Calu3 (cell line): ENCODE measurements at regions not wholly inside any gene's neighbourhood (a gene's known extent, or its start where the extent isn't known, plus 50 kb on each side); places are given as distances from the start of the nearest gene placed in this dataset.

Experiments
- BruUV-seq: library from RNA; stranded (reverse); fragments of 400-500 nt; replicated peaks from 2 replicates; lab custom pipeline; 2021; lab: Mats Ljungman, UMichigan
- CTCF ChIA-PET: fragments of 300-600 bp; sonication (Branson Sonifier 250); formaldehyde crosslinking; loops from one replicate; lab custom pipeline; 2022; ENCODE audit warnings: antibody characterized with exemption; lab: Charles Lee
- DNase-seq: peaks from one replicate; pipeline ENCODE4 v3.0.0; 2022
- H3K27ac Mint-ChIP-seq: one replicate; pipeline ENCODE4 v1.8.0; 2022; ENCODE audit warnings: mixed read lengths; ENCODE audit not compliant: unreplicated experiment
- H3K27me3 Mint-ChIP-seq: one replicate; pipeline ENCODE4 v1.8.0; 2022; ENCODE audit warnings: mixed read lengths; ENCODE audit not compliant: unreplicated experiment
- H3K36me3 Mint-ChIP-seq: one replicate; pipeline ENCODE4 v1.8.0; 2022; ENCODE audit warnings: mild to moderate bottlenecking, moderate library complexity, mixed read lengths; ENCODE audit not compliant: insufficient read depth, unreplicated experiment
- H3K4me1 Mint-ChIP-seq: one replicate; pipeline ENCODE4 v1.8.0; 2022; ENCODE audit warnings: mild to moderate bottlenecking, low read depth, mixed read lengths; ENCODE audit not compliant: unreplicated experiment
- H3K4me3 Mint-ChIP-seq: one replicate; pipeline ENCODE4 v1.8.0; 2022; ENCODE audit warnings: mild to moderate bottlenecking, low read depth, moderate library complexity, mixed read lengths; ENCODE audit not compliant: unreplicated experiment
- H3K9me3 Mint-ChIP-seq: one replicate; pipeline ENCODE4 v1.8.0; 2022; ENCODE audit warnings: low read depth, mixed read lengths; ENCODE audit not compliant: unreplicated experiment
- intact Hi-C: fragments of 100-400 bp; cut with micrococcal nuclease; formaldehyde crosslinking; loops from one replicate; pipeline ENCODE4 v1.10.0; 2022; ENCODE audit not compliant: unreplicated experiment
- TF ChIP-seq, protein P1 (sequence below): fragments of 200-600 bp; IDR thresholded peaks from one replicate; pipeline ENCODE4 v1.8.0; 2022; ENCODE audit warnings: antibody characterized with exemption; ENCODE audit not compliant: unreplicated experiment

DNA sequence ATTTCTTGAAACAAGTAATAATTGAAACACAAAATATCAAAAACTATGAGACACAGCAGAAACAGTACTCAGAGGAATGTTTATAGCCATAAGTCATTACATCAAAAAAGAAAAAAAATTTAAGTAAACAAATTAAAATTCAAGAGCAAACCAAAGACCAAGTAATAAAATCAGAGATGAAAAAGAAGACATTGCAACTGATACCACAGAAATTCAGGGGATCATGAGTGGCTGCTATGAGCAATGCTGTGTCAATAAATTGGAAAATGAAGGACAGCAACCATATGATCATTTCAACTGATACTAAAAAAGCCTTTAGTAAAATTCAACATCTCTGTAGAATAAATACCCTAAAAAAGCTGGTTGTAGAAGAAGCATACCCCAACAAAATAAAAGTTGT, 644.1 kb upstream of the BCHE start:
- intact Hi-C loops: no loop called here
- Mint-ChIP-seq H3K4me3 (no peak overlapping the region), H3K9me3 (peaks cover 5% of the 10 kb centered on the region), H3K27me3 (no peaks in the 10 kb centered on the region), H3K4me1 (no peaks in the 10 kb centered on the region), H3K36me3 (no peaks in the 10 kb centered on the region), H3K27ac (no peak overlapping the region)
- DNase-seq: no peak
- BruUV-seq: no TSS peak
- TF ChIP-seq, protein P1, sequence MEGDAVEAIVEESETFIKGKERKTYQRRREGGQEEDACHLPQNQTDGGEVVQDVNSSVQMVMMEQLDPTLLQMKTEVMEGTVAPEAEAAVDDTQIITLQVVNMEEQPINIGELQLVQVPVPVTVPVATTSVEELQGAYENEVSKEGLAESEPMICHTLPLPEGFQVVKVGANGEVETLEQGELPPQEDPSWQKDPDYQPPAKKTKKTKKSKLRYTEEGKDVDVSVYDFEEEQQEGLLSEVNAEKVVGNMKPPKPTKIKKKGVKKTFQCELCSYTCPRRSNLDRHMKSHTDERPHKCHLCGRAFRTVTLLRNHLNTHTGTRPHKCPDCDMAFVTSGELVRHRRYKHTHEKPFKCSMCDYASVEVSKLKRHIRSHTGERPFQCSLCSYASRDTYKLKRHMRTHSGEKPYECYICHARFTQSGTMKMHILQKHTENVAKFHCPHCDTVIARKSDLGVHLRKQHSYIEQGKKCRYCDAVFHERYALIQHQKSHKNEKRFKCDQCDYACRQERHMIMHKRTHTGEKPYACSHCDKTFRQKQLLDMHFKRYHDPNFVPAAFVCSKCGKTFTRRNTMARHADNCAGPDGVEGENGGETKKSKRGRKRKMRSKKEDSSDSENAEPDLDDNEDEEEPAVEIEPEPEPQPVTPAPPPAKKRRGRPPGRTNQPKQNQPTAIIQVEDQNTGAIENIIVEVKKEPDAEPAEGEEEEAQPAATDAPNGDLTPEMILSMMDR: no peak
- CTCF ChIA-PET: no interaction called here

DNA sequence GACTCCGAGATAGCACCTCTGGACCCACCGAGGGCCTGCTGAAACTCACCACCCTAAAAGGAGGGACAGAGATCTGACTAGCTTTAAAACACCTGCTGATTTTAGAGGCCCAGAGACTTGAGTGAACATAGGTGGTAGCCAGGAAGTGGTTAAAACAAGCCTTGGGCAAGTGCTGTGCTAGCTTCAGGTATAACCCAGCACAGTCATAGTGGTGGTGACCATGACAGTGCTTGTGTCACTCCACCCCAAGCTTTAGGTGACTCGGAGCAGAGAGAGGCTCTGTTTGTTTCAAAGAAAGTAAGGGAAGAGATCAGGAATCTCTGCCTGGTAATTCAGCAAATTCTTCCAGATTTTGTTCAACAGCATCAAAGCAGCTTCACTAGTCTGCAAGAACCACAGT, 641.1 kb upstream of the BCHE start:
- CTCF ChIA-PET: no interaction called here
- Mint-ChIP-seq H3K4me1 (no peaks in the 10 kb centered on the region), H3K4me3 (no peak overlapping the region), H3K9me3 (peaks cover 3% of the 10 kb centered on the region), H3K36me3 (no peaks in the 10 kb centered on the region), H3K27ac (no peak overlapping the region), H3K27me3 (no peaks in the 10 kb centered on the region)
- no TSS peak for BruUV-seq
- intact Hi-C loops: no loop called here
- no peak for DNase-seq
- TF ChIP-seq, protein P1: no peak

DNA sequence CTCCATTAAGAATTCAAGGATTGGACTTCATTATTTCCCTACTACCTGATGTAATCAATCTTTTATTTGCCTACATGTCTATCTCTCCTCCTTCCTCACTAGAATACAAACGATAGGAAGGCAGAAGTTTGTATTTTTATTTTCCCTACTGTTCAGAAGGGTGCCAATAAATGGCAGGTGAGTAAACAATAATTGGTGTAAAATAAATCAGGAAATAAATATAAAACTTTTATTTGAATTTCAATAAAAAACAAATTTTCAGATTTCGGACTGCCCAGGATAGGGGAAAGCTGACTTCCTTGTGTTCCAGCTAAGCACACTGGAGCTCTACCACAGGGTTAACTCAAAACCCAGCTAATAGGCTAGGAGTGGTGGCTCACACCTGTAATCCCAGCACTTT, 636.3 kb upstream of the BCHE start:
- no TSS peak for BruUV-seq
- TF ChIP-seq, protein P1: no peak
- Mint-ChIP-seq H3K36me3 (no peaks in the 10 kb centered on the region), H3K9me3 (no peaks in the 10 kb centered on the region), H3K27me3 (no peaks in the 10 kb centered on the region), H3K4me1 (no peaks in the 10 kb centered on the region), H3K4me3 (no peak overlapping the region), H3K27ac (no peak overlapping the region)
- CTCF ChIA-PET: no interaction called here
- intact Hi-C loops: no loop called here
- no peak for DNase-seq

DNA sequence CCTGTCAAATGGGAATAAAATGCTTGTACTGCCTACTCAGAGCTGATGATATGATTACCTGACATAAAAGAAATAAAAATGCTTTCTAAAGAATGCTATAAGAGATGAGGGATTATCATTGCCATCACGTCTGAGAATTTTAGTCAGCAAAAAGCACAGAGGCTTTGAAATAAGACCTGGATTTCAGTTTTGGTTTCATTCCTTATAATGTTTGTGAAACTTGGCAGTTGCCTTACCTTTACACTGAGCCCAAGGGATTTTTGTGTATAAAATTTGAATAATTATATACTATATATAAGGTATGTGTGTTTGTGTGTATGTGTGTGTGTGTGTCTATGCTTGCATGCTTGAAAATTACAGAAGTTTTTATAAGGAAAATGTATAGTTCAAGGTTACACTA, 634.8 kb upstream of the BCHE start:
- BruUV-seq: no TSS peak
- intact Hi-C loops: no loop called here
- H3K4me1 Mint-ChIP-seq: no peaks in the 10 kb centered on the region
- H3K9me3 Mint-ChIP-seq: no peaks in the 10 kb centered on the region
- H3K4me3 Mint-ChIP-seq: no peak overlapping the region
- CTCF ChIA-PET: no interaction called here
- H3K27ac Mint-ChIP-seq: no peak overlapping the region
- DNase-seq: no peak
- H3K27me3 Mint-ChIP-seq: no peaks in the 10 kb centered on the region
- TF ChIP-seq, protein P1: no peak
- H3K36me3 Mint-ChIP-seq: no peaks in the 10 kb centered on the region
